Ishikawa (cell line): ENCODE measurements at regions not wholly inside any gene's neighbourhood (a gene's known extent, or its start where the extent isn't known, plus 50 kb on each side); places are given as distances from the start of the nearest gene placed in this dataset.

ENCODE experiments used
- CEBPB ChIP-seq: IDR thresholded peaks from 2 replicates; pipeline ENCODE4 v1.6.1; 2012
- CREB1 ChIP-seq: IDR thresholded peaks from 2 replicates; pipeline ENCODE4 v1.6.1; 2012; ENCODE audit warnings: low read depth
- EGR1 ChIP-seq: IDR thresholded peaks from 2 replicates; pipeline ENCODE4 v1.6.1; 2012
- EP300 ChIP-seq: IDR thresholded peaks from 2 replicates; pipeline ENCODE4 v1.6.1; 2012; ENCODE audit warnings: borderline replicate concordance
- FOXM1 ChIP-seq: IDR thresholded peaks from 2 replicates; pipeline ENCODE4 v1.6.1; 2012; ENCODE audit warnings: low read depth, borderline replicate concordance
- NFIC ChIP-seq: IDR thresholded peaks from 2 replicates; pipeline ENCODE4 v1.6.1; 2012
- RAD21 ChIP-seq: IDR thresholded peaks from 2 replicates; pipeline ENCODE4 v1.6.1; 2012; ENCODE audit warnings: low read depth
- TAF1 ChIP-seq: IDR thresholded peaks from 2 replicates; pipeline ENCODE4 v1.6.1; 2012; ENCODE audit warnings: low read depth, mild to moderate bottlenecking
- TCF12 ChIP-seq: IDR thresholded peaks from 2 replicates; pipeline ENCODE4 v1.6.1; 2012; ENCODE audit warnings: low read depth
- TEAD4 ChIP-seq: IDR thresholded peaks from 2 replicates; pipeline ENCODE4 v1.6.1; 2012
- YY1 ChIP-seq: IDR thresholded peaks from 2 replicates; pipeline ENCODE4 v1.6.1; 2012; ENCODE audit warnings: low read depth
- ZBTB7A ChIP-seq: IDR thresholded peaks from 2 replicates; pipeline ENCODE4 v1.6.1; 2012; ENCODE audit warnings: low read depth
- TF ChIP-seq, protein P1 (sequence below): IDR thresholded peaks from 2 replicates; pipeline ENCODE4 v1.6.1; 2012
- TF ChIP-seq, protein P2 (sequence below): IDR thresholded peaks from 2 replicates; pipeline ENCODE4 v1.6.1; 2012
- TF ChIP-seq, protein P3 (sequence below): IDR thresholded peaks from 2 replicates; pipeline ENCODE4 v1.6.1; 2012; ENCODE audit warnings: low read depth, mild to moderate bottlenecking

DNA sequence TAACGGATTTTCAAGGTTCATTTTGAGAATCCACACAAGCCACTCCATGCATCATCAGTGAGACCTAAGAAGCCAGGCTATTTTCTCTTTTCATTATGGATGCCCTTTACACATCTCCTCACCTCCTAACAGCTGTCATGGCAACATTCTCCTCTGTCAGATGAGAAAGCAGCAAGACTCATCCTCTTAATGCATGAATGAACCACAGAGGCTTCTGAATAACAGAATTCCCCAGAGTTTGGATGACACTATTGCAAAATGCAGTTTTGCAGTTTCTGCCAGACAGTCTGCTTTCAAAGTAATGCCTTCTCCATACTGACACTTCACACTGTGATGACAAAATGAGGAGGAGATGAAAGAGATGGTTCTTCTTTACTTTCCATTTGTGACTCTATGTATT lies 286.7 kb upstream of the GRIP1 start:
- TF ChIP-seq CEBPB = no peak
- TF ChIP-seq, protein P1, sequence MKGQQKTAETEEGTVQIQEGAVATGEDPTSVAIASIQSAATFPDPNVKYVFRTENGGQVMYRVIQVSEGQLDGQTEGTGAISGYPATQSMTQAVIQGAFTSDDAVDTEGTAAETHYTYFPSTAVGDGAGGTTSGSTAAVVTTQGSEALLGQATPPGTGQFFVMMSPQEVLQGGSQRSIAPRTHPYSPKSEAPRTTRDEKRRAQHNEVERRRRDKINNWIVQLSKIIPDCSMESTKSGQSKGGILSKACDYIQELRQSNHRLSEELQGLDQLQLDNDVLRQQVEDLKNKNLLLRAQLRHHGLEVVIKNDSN = no peak
- TF ChIP-seq, protein P2, sequence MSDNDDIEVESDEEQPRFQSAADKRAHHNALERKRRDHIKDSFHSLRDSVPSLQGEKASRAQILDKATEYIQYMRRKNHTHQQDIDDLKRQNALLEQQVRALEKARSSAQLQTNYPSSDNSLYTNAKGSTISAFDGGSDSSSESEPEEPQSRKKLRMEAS = no peak
- no peak for TF ChIP-seq RAD21
- TF ChIP-seq TEAD4 = no peak
- TF ChIP-seq EP300 = no peak

DNA sequence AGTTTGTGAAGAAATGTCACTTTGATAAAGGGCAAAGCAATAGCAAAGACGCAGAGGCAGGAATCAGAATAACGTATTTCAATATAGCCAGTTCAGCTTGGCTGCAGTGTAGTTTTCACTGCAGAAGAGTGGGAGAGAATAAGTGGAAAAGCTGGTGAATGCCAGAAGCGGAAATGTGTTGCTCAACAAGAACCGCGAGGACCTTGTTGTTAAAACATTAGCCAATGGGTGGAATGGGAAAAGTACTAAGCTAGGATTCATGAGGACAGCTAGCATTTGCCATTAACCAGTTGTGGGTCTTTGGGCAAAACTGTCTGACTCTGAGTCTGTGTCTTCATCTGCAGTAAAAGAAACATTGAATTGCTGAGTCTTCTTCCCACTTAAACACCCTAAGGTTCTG lies 292.9 kb upstream of the GRIP1 start:
- no peak for TF ChIP-seq TEAD4
- TF ChIP-seq TAF1 = no peak
- TF ChIP-seq, protein P2 = no peak
- TF ChIP-seq NFIC = no peak
- TF ChIP-seq EGR1 = no peak
- no peak for TF ChIP-seq YY1
- no peak for TF ChIP-seq CREB1

DNA sequence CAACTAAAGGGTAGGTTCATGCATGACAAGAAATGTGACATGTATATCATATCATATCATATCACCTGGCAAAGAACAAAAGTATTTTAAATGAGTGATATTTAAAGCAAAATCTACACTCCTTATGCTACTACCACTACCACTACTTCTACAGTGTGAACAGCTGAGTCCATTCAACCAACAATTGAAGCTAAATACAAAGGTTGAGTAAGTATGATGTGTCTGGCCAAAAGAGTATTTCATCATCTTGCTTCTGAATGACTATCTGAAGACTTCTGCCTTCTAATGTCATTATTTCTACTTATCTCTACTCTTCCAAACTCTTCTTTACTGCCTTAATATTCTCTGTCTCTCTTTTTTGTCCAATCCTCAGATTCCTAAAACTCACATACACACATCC lies 292.6 kb upstream of the CAND1 start:
- TF ChIP-seq YY1 = no peak

DNA sequence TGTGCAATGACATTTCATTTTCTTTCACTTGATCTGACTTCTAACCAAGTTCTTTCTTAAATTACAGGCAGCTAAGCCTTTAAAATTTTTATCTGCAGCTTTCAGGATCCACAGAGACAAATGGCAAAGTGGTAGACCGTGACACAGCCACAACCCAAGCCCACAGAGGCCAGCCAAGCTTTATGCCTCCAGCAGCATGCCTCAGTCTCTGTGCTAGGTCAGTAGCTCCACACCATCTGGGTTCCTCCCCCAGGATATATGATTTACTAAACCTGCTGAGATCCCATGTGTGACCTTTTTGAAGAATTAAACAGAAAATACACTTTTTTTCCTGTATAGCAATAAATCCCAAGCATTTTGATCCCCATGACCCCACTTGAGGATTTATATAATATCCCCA lies 290.4 kb upstream of the CAND1 start:
- TF ChIP-seq TCF12 (no peak), TEAD4 (no peak)

DNA sequence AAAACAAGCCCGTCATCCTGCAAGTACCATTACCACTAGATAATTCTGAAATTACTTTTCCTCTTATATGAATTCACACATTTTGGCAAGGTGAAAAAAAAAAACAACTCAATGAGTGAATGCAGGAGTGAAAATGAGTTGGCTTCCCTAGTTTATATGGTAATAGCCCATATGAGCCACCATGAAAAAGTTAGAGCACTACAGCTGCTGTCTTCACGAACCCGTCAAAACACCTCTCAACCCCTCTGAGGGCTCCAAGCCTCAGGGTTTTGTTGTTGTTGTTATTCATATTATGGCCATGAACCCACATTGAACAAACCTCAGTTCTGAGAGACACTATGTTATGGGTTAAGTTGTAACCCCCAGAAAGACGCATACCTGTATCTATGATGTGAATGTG lies 289.9 kb upstream of the CAND1 start:
- TF ChIP-seq, protein P2 = no peak
- TF ChIP-seq, protein P1 = no peak
- no peak for TF ChIP-seq CREB1
- TF ChIP-seq, protein P3, sequence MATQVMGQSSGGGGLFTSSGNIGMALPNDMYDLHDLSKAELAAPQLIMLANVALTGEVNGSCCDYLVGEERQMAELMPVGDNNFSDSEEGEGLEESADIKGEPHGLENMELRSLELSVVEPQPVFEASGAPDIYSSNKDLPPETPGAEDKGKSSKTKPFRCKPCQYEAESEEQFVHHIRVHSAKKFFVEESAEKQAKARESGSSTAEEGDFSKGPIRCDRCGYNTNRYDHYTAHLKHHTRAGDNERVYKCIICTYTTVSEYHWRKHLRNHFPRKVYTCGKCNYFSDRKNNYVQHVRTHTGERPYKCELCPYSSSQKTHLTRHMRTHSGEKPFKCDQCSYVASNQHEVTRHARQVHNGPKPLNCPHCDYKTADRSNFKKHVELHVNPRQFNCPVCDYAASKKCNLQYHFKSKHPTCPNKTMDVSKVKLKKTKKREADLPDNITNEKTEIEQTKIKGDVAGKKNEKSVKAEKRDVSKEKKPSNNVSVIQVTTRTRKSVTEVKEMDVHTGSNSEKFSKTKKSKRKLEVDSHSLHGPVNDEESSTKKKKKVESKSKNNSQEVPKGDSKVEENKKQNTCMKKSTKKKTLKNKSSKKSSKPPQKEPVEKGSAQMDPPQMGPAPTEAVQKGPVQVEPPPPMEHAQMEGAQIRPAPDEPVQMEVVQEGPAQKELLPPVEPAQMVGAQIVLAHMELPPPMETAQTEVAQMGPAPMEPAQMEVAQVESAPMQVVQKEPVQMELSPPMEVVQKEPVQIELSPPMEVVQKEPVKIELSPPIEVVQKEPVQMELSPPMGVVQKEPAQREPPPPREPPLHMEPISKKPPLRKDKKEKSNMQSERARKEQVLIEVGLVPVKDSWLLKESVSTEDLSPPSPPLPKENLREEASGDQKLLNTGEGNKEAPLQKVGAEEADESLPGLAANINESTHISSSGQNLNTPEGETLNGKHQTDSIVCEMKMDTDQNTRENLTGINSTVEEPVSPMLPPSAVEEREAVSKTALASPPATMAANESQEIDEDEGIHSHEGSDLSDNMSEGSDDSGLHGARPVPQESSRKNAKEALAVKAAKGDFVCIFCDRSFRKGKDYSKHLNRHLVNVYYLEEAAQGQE = no peak
- no peak for TF ChIP-seq ZBTB7A
- TF ChIP-seq FOXM1 = no peak
- no peak for TF ChIP-seq YY1
- no peak for TF ChIP-seq TEAD4
- TF ChIP-seq EGR1 = no peak
- no peak for TF ChIP-seq TAF1
- no peak for TF ChIP-seq NFIC

DNA sequence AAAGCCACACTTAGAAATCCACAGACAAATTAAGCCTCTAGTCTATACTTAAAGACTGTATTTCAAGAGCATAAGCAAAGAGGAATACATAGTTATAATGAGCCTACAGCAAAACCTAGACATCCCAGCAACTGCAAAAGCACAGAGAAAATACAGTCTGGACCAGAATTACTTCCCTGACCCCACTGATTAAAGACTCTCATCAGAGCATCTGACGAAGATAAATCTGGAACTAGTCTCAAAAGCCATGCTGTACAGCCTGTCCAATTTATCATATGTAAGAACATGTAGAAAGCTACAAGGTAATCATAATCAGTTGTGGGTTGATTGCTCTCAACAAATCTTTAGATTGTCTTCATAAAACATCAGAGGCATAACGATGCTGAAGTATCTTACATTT lies 285.1 kb upstream of the CAND1 start:
- TF ChIP-seq CREB1 (no peak), EGR1 (no peak), ZBTB7A (no peak), RAD21 (no peak), CEBPB (no peak), TAF1 (no peak), TCF12 (no peak), YY1 (no peak), TEAD4 (no peak)
- TF ChIP-seq, protein P1 = no peak
- TF ChIP-seq, protein P3 = no peak

DNA sequence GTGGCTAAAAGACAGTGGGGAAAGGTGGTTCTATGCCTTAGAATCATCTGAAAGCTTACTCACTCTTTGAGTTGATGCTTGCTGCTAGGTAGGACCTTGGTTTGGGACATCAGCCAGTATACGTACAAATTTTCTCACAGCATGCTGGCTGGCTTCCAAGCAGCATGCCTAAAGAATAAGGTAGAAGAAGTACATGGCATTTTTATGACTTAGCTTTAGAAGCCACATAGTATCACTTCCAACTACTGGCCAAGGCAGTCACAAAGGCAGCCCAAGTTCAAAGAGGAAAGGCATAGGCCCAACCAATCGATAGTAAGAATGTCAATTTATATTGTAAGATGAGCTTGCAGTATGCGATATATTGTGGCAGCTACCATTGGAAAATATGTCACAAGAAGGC lies 284.2 kb upstream of the CAND1 start:
- TF ChIP-seq, protein P2 = no peak
- TF ChIP-seq RAD21 (no peak), NFIC (peak; percentile 31; the same call in 1 of the 2 replicates)
